ENCODE measurements at regions not wholly inside any gene's neighbourhood (a gene's known extent, or its start where the extent isn't known, plus 50 kb on each side); places are given as distances from the start of the nearest gene placed in this dataset.

- H3K36me3 ChIP-seq: no peaks in the 10 kb centered on the region
- H3K27me3 ChIP-seq: no peaks in the 10 kb centered on the region
- peaks cover 0 to 4% of the 10 kb centered on the region in 2 donors for H3K4me1 ChIP-seq
- intact Hi-C loops (cut with DNase I): no loop called here
- no peak overlapping the region for H3K27ac ChIP-seq
- no peak overlapping the region for H3K4me3 ChIP-seq (replicated peaks in 1 of 3)
- no peak for TF ChIP-seq POLR2A (IDR thresholded peaks at IDR 0.05)
- TF ChIP-seq CTCF (IDR thresholded peaks at IDR 0.05): no peak
- H3K9me3 ChIP-seq: no peaks in the 10 kb centered on the region
- no peak for DNase-seq
- 84 to 85% methylated on average over 5 of the region's 5 CpGs for WGBS, 2 donors
Observed at GRCh38 chr15:61720197-61720704, 340.0 kb downstream of the VPS13C start.

GRCh38 chr15:61715082-61715481 is 345.2 kb downstream of the VPS13C start:
- TF ChIP-seq CTCF (IDR thresholded peaks at IDR 0.05) (no peak), POLR2A (IDR thresholded peaks at IDR 0.05) (no peak)
- no peak overlapping the region for H3K4me3 ChIP-seq (replicated peaks in 1 of 3)
- H3K36me3 ChIP-seq: no peaks in the 10 kb centered on the region
- intact Hi-C loops (cut with DNase I): no loop called here
- no peaks in the 10 kb centered on the region for H3K9me3 ChIP-seq
- DNase-seq: peak; percentile 29 to 32
- peaks cover 0 to 7% of the 10 kb centered on the region in 2 donors for H3K4me1 ChIP-seq
- H3K27ac ChIP-seq: no peak overlapping the region
- H3K27me3 ChIP-seq: no peaks in the 10 kb centered on the region

GRCh38 chr15:61712129-61712759 is 348.0 kb downstream of the VPS13C start:
- Histone ChIP-seq H3K4me3 (replicated peaks in 1 of 3) (no peak overlapping the region), H3K4me1 (peaks cover 0 to 7% of the 10 kb centered on the region in 2 donors), H3K9me3 (no peaks in the 10 kb centered on the region), H3K27me3 (no peaks in the 10 kb centered on the region), H3K36me3 (no peaks in the 10 kb centered on the region), H3K27ac (no peak overlapping the region)
- DNase-seq: no peak
- 87 to 98% methylated on average over 4 of the region's 4 CpGs for WGBS, 2 donors
- intact Hi-C loops (cut with DNase I): no loop called here
- TF ChIP-seq CTCF (IDR thresholded peaks at IDR 0.05): no peak
- TF ChIP-seq POLR2A (IDR thresholded peaks at IDR 0.05): no peak

- intact Hi-C loops (cut with DNase I): loop anchor here (10.0 kb wide), 1 partner anchor 132 kb away; no protein-coding TSS in a partner anchor
- TF ChIP-seq POLR2A (IDR thresholded peaks at IDR 0.05): no peak
- TF ChIP-seq CTCF (IDR thresholded peaks at IDR 0.05): peak in 4 of 6 experiments; percentile 24 to 46 (median 36)
- 67 to 68% methylated on average over 3 of the region's 3 CpGs for WGBS, 2 donors
- Histone ChIP-seq H3K36me3 (no peaks in the 10 kb centered on the region), H3K9me3 (no peaks in the 10 kb centered on the region), H3K27me3 (no peaks in the 10 kb centered on the region), H3K4me3 (replicated peaks in 1 of 3) (no peak overlapping the region), H3K27ac (no peak overlapping the region), H3K4me1 (no peaks in the 10 kb centered on the region)
- no peak for DNase-seq
Observed at GRCh38 chr15:61702224-61703020, 357.8 kb downstream of the VPS13C start.

- DNase-seq: no peak
- Histone ChIP-seq H3K27me3 (no peaks in the 10 kb centered on the region), H3K36me3 (no peaks in the 10 kb centered on the region), H3K9me3 (no peaks in the 10 kb centered on the region), H3K4me3 (replicated peaks in 1 of 3) (no peak overlapping the region), H3K4me1 (no peaks in the 10 kb centered on the region), H3K27ac (no peak overlapping the region)
- intact Hi-C loops (cut with DNase I): loop anchor here (10.0 kb wide), 1 partner anchor 133 kb away; no protein-coding TSS in a partner anchor
- TF ChIP-seq CTCF (IDR thresholded peaks at IDR 0.05): no peak
- WGBS, 2 donors: 95% methylated on average over 4 of the region's 4 CpGs
Observed at GRCh38 chr15:61701455-61701854, 358.8 kb downstream of the VPS13C start.
